Panc1 (cell line): ENCODE measurements at regions not wholly inside any gene's neighbourhood (a gene's known extent, or its start where the extent isn't known, plus 50 kb on each side); places are given as distances from the start of the nearest gene placed in this dataset.

Experiments
- ATAC-seq: fragments of 200-7000 bp; cut with Tn5 transposase; 2 replicates; pipeline ENCODE4 v1.9.1; 2020; ENCODE audit warnings: mild to moderate bottlenecking, moderate library complexity
- BruUV-seq: library from RNA; stranded (reverse); fragments of 400-500 nt; replicated peaks from 2 replicates; lab custom pipeline; 2021; lab: Mats Ljungman, UMichigan
- CTCF ChIA-PET: fragments of 300-600 bp; sonication (Branson Sonifier 250); formaldehyde crosslinking; loops from one replicate; lab custom pipeline; 2022; ENCODE audit warnings: antibody characterized with exemption; lab: Charles Lee
- POLR2A ChIA-PET: fragments of 300-600 bp; sonication (Branson Sonifier 250); formaldehyde crosslinking; loops from one replicate; lab custom pipeline; 2022; ENCODE audit warnings: antibody characterized with exemption; lab: Charles Lee
- DNase-seq: peaks from one replicate; pipeline ENCODE4 v3.0.0-alpha.2; 2010; ENCODE audit warnings: low read depth, low spot score
- H3K27ac ChIP-seq: 2 replicates; pipeline ENCODE4 v1.5.1; 2011; ENCODE audit warnings: mild to moderate bottlenecking, low read length, inconsistent platforms
- H3K27me3 ChIP-seq: fragments of 200-500 bp; sonication (Bioruptor generic); 2 replicates; pipeline ENCODE4 v1.6.0; 2014; ENCODE audit warnings: low read length, inconsistent platforms; ENCODE audit not compliant: control insufficient read depth, insufficient read depth
- H3K36me3 ChIP-seq: fragments of 200-500 bp; sonication (Bioruptor generic); 2 replicates; pipeline ENCODE4 v1.5.1; 2014; ENCODE audit warnings: inconsistent platforms, mild to moderate bottlenecking, low read length, moderate library complexity; ENCODE audit not compliant: control insufficient read depth, insufficient read depth
- H3K4me1 ChIP-seq: 2 replicates; pipeline ENCODE4 v1.5.1; 2011; ENCODE audit warnings: inconsistent platforms, mild to moderate bottlenecking, low read length, moderate library complexity; ENCODE audit not compliant: control insufficient read depth, insufficient read depth
- H3K4me3 ChIP-seq, 2 experiments: 2 replicates each; pipeline ENCODE4 v1.5.1; 2011 to 2012; ENCODE audit warnings: low read depth in 2 of 2, low read length in 2 of 2, mild to moderate bottlenecking in 2 of 2, inconsistent platforms in 1 of 2, moderate library complexity in 1 of 2
- H3K9me3 ChIP-seq: fragments of 200-500 bp; sonication (Bioruptor generic); 2 replicates; pipeline ENCODE4 v1.5.1; 2014; ENCODE audit warnings: low read depth, mild to moderate bottlenecking, inconsistent platforms, low read length, moderate library complexity; ENCODE audit not compliant: control insufficient read depth, insufficient read depth
- POLR2AphosphoS5 ChIP-seq: IDR thresholded peaks from 2 replicates; pipeline ENCODE4 v1.6.1; 2012; ENCODE audit warnings: mild to moderate bottlenecking, low read depth, low read length, moderate library complexity
- SIN3A ChIP-seq: IDR thresholded peaks from 2 replicates; pipeline ENCODE4 v1.6.1; 2012; ENCODE audit warnings: low read depth, mild to moderate bottlenecking, low read length, moderate library complexity, borderline replicate concordance; ENCODE audit not compliant: insufficient read depth
- TCF7L2 ChIP-seq: IDR thresholded peaks from 2 replicates; pipeline ENCODE4 v1.6.1; 2011; ENCODE audit warnings: mild to moderate bottlenecking, low read depth, low read length, inconsistent platforms
- in situ Hi-C: cut with HindIII; loops from 2 replicates; pipeline ENCODE4 v1.10.0; 2016; ENCODE audit warnings: low sequenced_read_pairs, low pct_unique_long_range_greater_than_20kb
- intact Hi-C: fragments of 100-400 bp; cut with micrococcal nuclease; formaldehyde crosslinking; loops from one replicate; pipeline ENCODE4 v1.10.0; 2022; ENCODE audit not compliant: unreplicated experiment
- TF ChIP-seq, protein P1 (sequence below), 2 experiments: IDR thresholded peaks; 2 replicates each; pipeline ENCODE4 v1.6.1; 2011 to 2012; ENCODE audit warnings: low read depth in 2 of 2, control low read depth in 1 of 2, low read length in 1 of 2, mild to moderate bottlenecking in 1 of 2, moderate library complexity in 1 of 2; ENCODE audit not compliant: insufficient read depth in 1 of 2
- TF ChIP-seq, protein P2 (sequence below): fragments of 450-650 bp; IDR thresholded peaks from 2 replicates; pipeline ENCODE4 v1.5.1; 2017; ENCODE audit warnings: mild to moderate bottlenecking

DNA sequence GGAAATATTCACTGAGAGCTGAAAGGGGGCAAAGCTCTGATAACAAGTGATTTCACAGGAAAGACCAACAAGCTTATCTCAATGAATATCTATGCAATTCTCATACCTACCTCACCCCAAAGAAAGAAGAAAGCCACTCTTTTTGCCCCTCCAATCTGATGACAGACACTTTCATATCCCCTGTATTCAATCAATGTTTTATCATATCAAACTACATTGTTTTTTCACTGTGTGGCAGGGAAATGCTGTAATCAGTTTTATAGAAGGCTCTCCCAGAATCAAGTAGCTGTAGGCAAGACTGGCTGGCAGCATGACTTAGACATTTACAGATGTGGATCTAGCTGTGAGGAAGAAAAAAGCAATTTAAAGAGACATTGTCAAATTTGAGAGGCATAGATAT is 81.3 kb upstream of the PIK3C3 start:
- no peak for ATAC-seq
- Histone ChIP-seq H3K27me3 (no peaks in the 10 kb centered on the region), H3K4me3 (no peak overlapping the region), H3K36me3 (no peaks in the 10 kb centered on the region), H3K4me1 (no peaks in the 10 kb centered on the region), H3K27ac (no peak overlapping the region), H3K9me3 (no peaks in the 10 kb centered on the region)
- POLR2A ChIA-PET = no interaction called here
- no TSS peak for BruUV-seq
- in situ Hi-C loops = no loop called here
- CTCF ChIA-PET = interaction anchor here (0.5 kb wide), 1 partner anchor 133 kb away, joined by 3 read pairs; no protein-coding TSS in a partner anchor
- intact Hi-C loops = no loop called here
- DNase-seq = no peak
- TF ChIP-seq TCF7L2 (no peak), SIN3A (no peak), POLR2AphosphoS5 (no peak)
- TF ChIP-seq, protein P1, sequence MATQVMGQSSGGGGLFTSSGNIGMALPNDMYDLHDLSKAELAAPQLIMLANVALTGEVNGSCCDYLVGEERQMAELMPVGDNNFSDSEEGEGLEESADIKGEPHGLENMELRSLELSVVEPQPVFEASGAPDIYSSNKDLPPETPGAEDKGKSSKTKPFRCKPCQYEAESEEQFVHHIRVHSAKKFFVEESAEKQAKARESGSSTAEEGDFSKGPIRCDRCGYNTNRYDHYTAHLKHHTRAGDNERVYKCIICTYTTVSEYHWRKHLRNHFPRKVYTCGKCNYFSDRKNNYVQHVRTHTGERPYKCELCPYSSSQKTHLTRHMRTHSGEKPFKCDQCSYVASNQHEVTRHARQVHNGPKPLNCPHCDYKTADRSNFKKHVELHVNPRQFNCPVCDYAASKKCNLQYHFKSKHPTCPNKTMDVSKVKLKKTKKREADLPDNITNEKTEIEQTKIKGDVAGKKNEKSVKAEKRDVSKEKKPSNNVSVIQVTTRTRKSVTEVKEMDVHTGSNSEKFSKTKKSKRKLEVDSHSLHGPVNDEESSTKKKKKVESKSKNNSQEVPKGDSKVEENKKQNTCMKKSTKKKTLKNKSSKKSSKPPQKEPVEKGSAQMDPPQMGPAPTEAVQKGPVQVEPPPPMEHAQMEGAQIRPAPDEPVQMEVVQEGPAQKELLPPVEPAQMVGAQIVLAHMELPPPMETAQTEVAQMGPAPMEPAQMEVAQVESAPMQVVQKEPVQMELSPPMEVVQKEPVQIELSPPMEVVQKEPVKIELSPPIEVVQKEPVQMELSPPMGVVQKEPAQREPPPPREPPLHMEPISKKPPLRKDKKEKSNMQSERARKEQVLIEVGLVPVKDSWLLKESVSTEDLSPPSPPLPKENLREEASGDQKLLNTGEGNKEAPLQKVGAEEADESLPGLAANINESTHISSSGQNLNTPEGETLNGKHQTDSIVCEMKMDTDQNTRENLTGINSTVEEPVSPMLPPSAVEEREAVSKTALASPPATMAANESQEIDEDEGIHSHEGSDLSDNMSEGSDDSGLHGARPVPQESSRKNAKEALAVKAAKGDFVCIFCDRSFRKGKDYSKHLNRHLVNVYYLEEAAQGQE (IDR thresholded peaks at IDR 0.05; ENCODE audit: insufficient read depth in 1 of 2, low read depth in 2 of 2, low read length in 1 of 2) = no peak
- TF ChIP-seq, protein P2, sequence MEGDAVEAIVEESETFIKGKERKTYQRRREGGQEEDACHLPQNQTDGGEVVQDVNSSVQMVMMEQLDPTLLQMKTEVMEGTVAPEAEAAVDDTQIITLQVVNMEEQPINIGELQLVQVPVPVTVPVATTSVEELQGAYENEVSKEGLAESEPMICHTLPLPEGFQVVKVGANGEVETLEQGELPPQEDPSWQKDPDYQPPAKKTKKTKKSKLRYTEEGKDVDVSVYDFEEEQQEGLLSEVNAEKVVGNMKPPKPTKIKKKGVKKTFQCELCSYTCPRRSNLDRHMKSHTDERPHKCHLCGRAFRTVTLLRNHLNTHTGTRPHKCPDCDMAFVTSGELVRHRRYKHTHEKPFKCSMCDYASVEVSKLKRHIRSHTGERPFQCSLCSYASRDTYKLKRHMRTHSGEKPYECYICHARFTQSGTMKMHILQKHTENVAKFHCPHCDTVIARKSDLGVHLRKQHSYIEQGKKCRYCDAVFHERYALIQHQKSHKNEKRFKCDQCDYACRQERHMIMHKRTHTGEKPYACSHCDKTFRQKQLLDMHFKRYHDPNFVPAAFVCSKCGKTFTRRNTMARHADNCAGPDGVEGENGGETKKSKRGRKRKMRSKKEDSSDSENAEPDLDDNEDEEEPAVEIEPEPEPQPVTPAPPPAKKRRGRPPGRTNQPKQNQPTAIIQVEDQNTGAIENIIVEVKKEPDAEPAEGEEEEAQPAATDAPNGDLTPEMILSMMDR = no peak

DNA sequence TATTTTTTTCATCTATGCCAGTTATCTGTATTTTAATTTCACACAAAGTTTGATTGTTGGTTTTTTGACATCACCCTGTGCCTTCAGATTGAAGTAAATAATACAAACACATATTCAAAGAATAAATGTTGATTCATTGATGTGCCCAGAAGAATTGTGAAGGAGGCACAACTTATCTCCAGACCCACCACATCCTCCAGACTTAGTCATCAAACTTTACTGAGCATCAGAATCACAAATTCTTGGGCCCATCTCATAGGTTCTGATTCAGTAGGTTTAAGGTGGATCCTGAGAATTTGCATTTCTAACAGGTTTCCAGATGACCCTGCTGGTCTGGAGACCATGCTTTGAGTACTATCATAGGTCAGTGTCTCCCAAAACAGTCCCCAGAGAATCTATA is 82.8 kb upstream of the PIK3C3 start:
- no peak for TF ChIP-seq TCF7L2
- TF ChIP-seq, protein P2 = no peak
- TF ChIP-seq POLR2AphosphoS5 = no peak
- TF ChIP-seq, protein P1 (IDR thresholded peaks at IDR 0.05; ENCODE audit: insufficient read depth in 1 of 2, low read depth in 2 of 2, low read length in 1 of 2) = no peak
- no peak for TF ChIP-seq SIN3A
- in situ Hi-C loops = no loop called here
- Histone ChIP-seq H3K27ac (no peak overlapping the region), H3K36me3 (no peaks in the 10 kb centered on the region), H3K4me3 (no peak overlapping the region), H3K27me3 (no peaks in the 10 kb centered on the region), H3K4me1 (no peaks in the 10 kb centered on the region), H3K9me3 (no peaks in the 10 kb centered on the region)
- DNase-seq (no peak), ATAC-seq (no peak)
- intact Hi-C loops = no loop called here
- BruUV-seq = no TSS peak
- CTCF ChIA-PET = no interaction called here
- POLR2A ChIA-PET = no interaction called here
